Ascending aorta (tissue), 2 donors: ENCODE measurements at regions not wholly inside any gene's neighbourhood (a gene's known extent, or its start where the extent isn't known, plus 50 kb on each side); places are given as distances from the start of the nearest gene placed in this dataset.

ENCODE experiments used
- DNase-seq, 2 donors: peaks; one replicate each; pipeline ENCODE4 v3.0.0-alpha.2; 2019; ENCODE audit warnings: low spot score in 2 of 2
- H3K27ac ChIP-seq, 2 donors: fragments of 200-600 bp; sonication (generic); one replicate each; pipeline ENCODE4 v1.5.1; 2016 to 2017; ENCODE audit warnings: mild to moderate bottlenecking in 1 of 2
- H3K27me3 ChIP-seq: fragments of 200-600 bp; sonication (generic); one replicate; pipeline ENCODE4 v1.5.1; 2017
- H3K36me3 ChIP-seq, 2 donors: fragments of 200-600 bp; sonication (generic); one replicate each; pipeline ENCODE4 v1.5.1; 2016
- H3K4me1 ChIP-seq, 2 donors: fragments of 200-600 bp; sonication (generic); one replicate each; pipeline ENCODE4 v1.5.1; 2016 to 2017; ENCODE audit warnings: mild to moderate bottlenecking in 1 of 2
- H3K4me3 ChIP-seq, 2 donors: fragments of 200-600 bp; sonication (generic); one replicate each; pipeline ENCODE4 v1.5.1; 2016 to 2017; ENCODE audit warnings: mild to moderate bottlenecking in 1 of 2
- H3K9me3 ChIP-seq, 2 donors: fragments of 200-600 bp; sonication (generic); one replicate each; pipeline ENCODE4 v1.5.1; 2016
- CTCF ChIP-seq, 3 experiments: fragments of 200-600 bp in 2 of 3; fragments of 450-650 bp in 1 of 3; sonication (generic) in 2 of 3; IDR thresholded peaks; one replicate each; pipeline ENCODE4 v1.5.1; 2016 to 2019; ENCODE audit warnings: antibody characterized with exemption in 3 of 3, mild to moderate bottlenecking in 1 of 3, moderate library complexity in 1 of 3
- intact Hi-C: fragments of 100-400 bp; cut with DNase I; formaldehyde crosslinking; loops from one replicate; pipeline ENCODE4 v1.15.1; 2023

- Histone ChIP-seq H3K27me3 (no peaks in the 10 kb centered on the region), H3K36me3 (no peaks in the 10 kb centered on the region), H3K4me1 (no peaks in the 10 kb centered on the region), H3K27ac (no peak overlapping the region), H3K9me3 (no peaks in the 10 kb centered on the region), H3K4me3 (no peak overlapping the region)
- intact Hi-C loops, result no loop called here
- no peak for TF ChIP-seq CTCF (IDR thresholded peaks at IDR 0.05)
- no peak for DNase-seq
These were observed 378.2 kb upstream of the KLF4 start for GRCh38 chr9:107867738-107868137.

DNA sequence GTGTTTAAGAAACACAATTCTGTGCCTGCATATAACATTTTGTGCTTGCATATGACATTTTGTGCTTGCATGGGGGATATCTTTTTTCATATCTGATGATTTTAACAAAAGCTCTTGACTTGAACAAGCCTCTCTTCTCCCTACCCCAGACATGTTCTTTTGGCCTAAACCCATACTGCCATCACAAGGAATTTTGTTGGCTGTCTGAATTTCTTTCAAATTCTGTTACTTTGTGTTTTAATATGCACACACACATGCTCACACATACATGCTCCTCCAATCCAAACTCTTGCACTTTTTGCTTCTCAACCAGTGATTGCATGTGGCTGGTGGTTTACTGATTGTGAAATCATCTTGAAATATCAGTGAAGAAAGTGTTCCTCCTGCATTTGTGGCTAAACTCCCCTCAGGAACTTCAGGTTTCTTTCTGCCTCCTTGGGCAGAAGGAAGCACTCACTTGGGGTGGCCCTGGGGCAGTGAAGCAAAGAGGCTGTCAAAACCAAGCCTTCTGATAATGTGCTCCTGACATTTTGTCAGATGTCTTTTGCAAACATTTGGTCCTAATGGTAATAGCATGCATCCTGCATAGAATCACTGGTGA, 377.2 kb upstream of the KLF4 start:
- Histone ChIP-seq H3K27me3 (no peaks in the 10 kb centered on the region), H3K9me3 (no peaks in the 10 kb centered on the region), H3K27ac (no peak overlapping the region), H3K36me3 (no peaks in the 10 kb centered on the region), H3K4me1 (no peaks in the 10 kb centered on the region), H3K4me3 (no peak overlapping the region)
- intact Hi-C loops, result no loop called here
- no peak for TF ChIP-seq CTCF (IDR thresholded peaks at IDR 0.05)
- DNase-seq, result no peak

GRCh38 chr9:107863396-107863795, 373.8 kb upstream of the KLF4 start:
- Histone ChIP-seq H3K4me3 (no peak overlapping the region), H3K9me3 (peaks cover 0 to 4% of the 10 kb centered on the region in 2 donors), H3K27me3 (no peaks in the 10 kb centered on the region), H3K36me3 (no peaks in the 10 kb centered on the region), H3K27ac (no peak overlapping the region), H3K4me1 (no peaks in the 10 kb centered on the region)
- no peak for TF ChIP-seq CTCF (IDR thresholded peaks at IDR 0.05)
- intact Hi-C loops, result no loop called here
- no peak for DNase-seq

DNA sequence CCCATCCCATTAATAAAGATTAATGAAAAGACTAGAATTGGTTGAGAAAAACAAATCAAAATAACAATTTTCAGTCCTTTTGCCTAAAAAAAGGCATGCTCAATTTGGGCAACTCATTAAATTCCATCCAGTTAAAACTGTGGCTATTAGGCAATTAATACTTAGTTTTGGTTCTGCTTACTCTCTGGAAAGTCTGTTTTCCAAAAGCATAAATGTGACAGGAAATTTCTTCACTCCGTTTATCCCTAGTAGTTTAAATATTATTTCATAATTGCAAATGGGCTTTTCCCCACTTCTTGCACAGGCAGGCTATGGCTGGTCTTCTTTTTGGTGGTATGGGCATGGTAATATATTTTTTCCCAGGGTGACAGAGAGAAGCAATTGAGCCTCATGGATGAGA, 373.3 kb upstream of the KLF4 start:
- no peak for DNase-seq
- Histone ChIP-seq H3K36me3 (no peaks in the 10 kb centered on the region), H3K27me3 (no peaks in the 10 kb centered on the region), H3K4me1 (no peaks in the 10 kb centered on the region), H3K9me3 (peaks cover 0 to 4% of the 10 kb centered on the region in 2 donors), H3K4me3 (no peak overlapping the region), H3K27ac (no peak overlapping the region)
- intact Hi-C loops, result no loop called here
- no peak for TF ChIP-seq CTCF (IDR thresholded peaks at IDR 0.05)

DNA sequence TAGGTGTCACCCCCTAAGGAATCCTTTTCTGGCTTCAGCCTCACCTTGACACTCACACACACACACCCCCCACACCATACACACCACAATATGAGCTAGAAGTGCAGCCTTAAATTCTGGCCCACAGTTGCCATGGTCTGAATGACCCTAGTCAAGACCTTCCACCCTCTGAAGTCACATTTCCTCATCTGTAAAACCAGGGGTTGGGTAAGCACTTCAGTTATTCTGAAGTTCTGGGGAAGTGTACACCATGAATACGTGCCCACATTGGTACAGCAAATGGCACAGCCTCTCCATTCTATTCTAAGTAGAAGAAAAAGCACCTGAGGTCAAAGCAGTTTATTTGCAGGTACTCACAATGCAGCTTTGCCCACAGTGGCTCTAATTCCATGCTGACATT, 372.8 kb upstream of the KLF4 start:
- peaks cover 0 to 4% of the 10 kb centered on the region in 2 donors for H3K9me3 ChIP-seq
- no peak overlapping the region for H3K27ac ChIP-seq
- H3K27me3 ChIP-seq, result no peaks in the 10 kb centered on the region
- H3K4me3 ChIP-seq, result no peak overlapping the region
- intact Hi-C loops, result no loop called here
- no peaks in the 10 kb centered on the region for H3K36me3 ChIP-seq
- H3K4me1 ChIP-seq, result no peaks in the 10 kb centered on the region
- no peak for TF ChIP-seq CTCF (IDR thresholded peaks at IDR 0.05)
- no peak for DNase-seq

DNA sequence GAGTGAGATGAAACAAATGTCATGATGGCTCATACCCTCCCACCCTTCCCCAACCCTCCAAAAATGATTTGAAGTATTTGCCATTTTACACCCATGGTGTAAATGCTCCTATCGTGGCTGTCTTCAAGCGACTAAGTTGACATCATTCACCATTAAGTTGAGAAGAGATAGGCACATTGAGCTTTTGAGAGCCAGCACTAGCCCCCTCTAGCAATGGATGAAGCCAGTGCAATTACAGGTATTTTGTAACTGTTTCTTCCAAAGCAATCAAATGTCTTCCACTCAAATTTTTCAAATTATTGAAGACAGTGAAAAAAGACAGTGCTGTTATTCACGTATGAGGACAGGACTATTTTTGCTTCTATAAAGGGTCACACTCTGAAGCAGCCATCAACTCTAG, 371.5 kb upstream of the KLF4 start:
- DNase-seq, result no peak
- Histone ChIP-seq H3K4me1 (no peaks in the 10 kb centered on the region), H3K36me3 (no peaks in the 10 kb centered on the region), H3K4me3 (no peak overlapping the region), H3K27ac (no peak overlapping the region), H3K27me3 (no peaks in the 10 kb centered on the region), H3K9me3 (peaks cover under 1 to 4% of the 10 kb centered on the region in 2 donors)
- intact Hi-C loops, result no loop called here
- no peak for TF ChIP-seq CTCF (IDR thresholded peaks at IDR 0.05)
